ENCODE measurements at regions not wholly inside any gene's neighbourhood (a gene's known extent, or its start where the extent isn't known, plus 50 kb on each side); places are given as distances from the start of the nearest gene placed in this dataset.

GRCh38 chr5:31124026-31124425, 69.5 kb upstream of the CDH6 start:
- H3K27me3 ChIP-seq, result no peaks in the 10 kb centered on the region
- no peak overlapping the region for H3K27ac ChIP-seq
- DNase-seq (ENCODE audit: low spot score), result no peak
- no peak overlapping the region for H2AFZ ChIP-seq (replicated peaks)
- no peaks in the 10 kb centered on the region for H3K9me3 ChIP-seq (ENCODE audit: low read depth)
- Mint-ChIP-seq H3K36me3 (peaks cover 8% of the 10 kb centered on the region), H3K4me3 (no peak overlapping the region), H3K27ac (no peak overlapping the region), H3K9me3 (peaks cover 30% of the 10 kb centered on the region), H3K4me1 (peaks cover 52% of the 10 kb centered on the region), H3K27me3 (ENCODE audit: insufficient read depth, low read depth) (peaks cover 4% of the 10 kb centered on the region)
- no peaks in the 10 kb centered on the region for H3K36me3 ChIP-seq
- no peaks in the 10 kb centered on the region for H4K20me1 ChIP-seq (ENCODE audit: low read depth)
- H3K4me1 ChIP-seq, result peaks cover 40% of the 10 kb centered on the region
- TF ChIP-seq EZH2phosphoT487 (IDR thresholded peaks at IDR 0.05) (no peak), EZH2 (IDR thresholded peaks at IDR 0.05) (no peak)
- TF ChIP-seq, protein P1, sequence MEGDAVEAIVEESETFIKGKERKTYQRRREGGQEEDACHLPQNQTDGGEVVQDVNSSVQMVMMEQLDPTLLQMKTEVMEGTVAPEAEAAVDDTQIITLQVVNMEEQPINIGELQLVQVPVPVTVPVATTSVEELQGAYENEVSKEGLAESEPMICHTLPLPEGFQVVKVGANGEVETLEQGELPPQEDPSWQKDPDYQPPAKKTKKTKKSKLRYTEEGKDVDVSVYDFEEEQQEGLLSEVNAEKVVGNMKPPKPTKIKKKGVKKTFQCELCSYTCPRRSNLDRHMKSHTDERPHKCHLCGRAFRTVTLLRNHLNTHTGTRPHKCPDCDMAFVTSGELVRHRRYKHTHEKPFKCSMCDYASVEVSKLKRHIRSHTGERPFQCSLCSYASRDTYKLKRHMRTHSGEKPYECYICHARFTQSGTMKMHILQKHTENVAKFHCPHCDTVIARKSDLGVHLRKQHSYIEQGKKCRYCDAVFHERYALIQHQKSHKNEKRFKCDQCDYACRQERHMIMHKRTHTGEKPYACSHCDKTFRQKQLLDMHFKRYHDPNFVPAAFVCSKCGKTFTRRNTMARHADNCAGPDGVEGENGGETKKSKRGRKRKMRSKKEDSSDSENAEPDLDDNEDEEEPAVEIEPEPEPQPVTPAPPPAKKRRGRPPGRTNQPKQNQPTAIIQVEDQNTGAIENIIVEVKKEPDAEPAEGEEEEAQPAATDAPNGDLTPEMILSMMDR (IDR thresholded peaks at IDR 0.05), result no peak
- H3K4me2 ChIP-seq, result no peak overlapping the region
- no peak overlapping the region for H3K9ac ChIP-seq
- H3F3A ChIP-seq (ENCODE audit: low read depth), result peaks cover 9% of the 10 kb centered on the region
- H3K4me3 ChIP-seq, result no peak overlapping the region
- H3K79me2 ChIP-seq (ENCODE audit: low read depth), result no peaks in the 10 kb centered on the region

GRCh38 chr5:31122998-31123951, 70.2 kb upstream of the CDH6 start:
- Histone ChIP-seq H4K20me1 (ENCODE audit: low read depth) (no peaks in the 10 kb centered on the region), H3K9me3 (ENCODE audit: low read depth) (no peaks in the 10 kb centered on the region), H3K36me3 (no peaks in the 10 kb centered on the region), H3K4me3 (no peak overlapping the region), H3K27ac (no peak overlapping the region), H3K4me2 (no peak overlapping the region), H3F3A (ENCODE audit: low read depth) (peaks cover 9% of the 10 kb centered on the region), H3K27me3 (no peaks in the 10 kb centered on the region), H3K9ac (no peak overlapping the region), H3K79me2 (ENCODE audit: low read depth) (no peaks in the 10 kb centered on the region), H3K4me1 (peaks cover 42% of the 10 kb centered on the region), H2AFZ (replicated peaks) (no peak overlapping the region)
- Mint-ChIP-seq H3K36me3 (peaks cover 8% of the 10 kb centered on the region), H3K27me3 (ENCODE audit: insufficient read depth, low read depth) (peaks cover 4% of the 10 kb centered on the region), H3K4me3 (no peak overlapping the region), H3K9me3 (peaks cover 27% of the 10 kb centered on the region), H3K4me1 (peaks cover 58% of the 10 kb centered on the region), H3K27ac (no peak overlapping the region)
- DNase-seq (ENCODE audit: low spot score), result no peak
- TF ChIP-seq EZH2 (IDR thresholded peaks at IDR 0.05) (no peak), EZH2phosphoT487 (IDR thresholded peaks at IDR 0.05) (no peak)
- TF ChIP-seq, protein P1 (IDR thresholded peaks at IDR 0.05), result no peak

GRCh38 chr5:31121224-31121623, 72.3 kb upstream of the CDH6 start:
- Mint-ChIP-seq H3K9me3 (peaks cover 20% of the 10 kb centered on the region), H3K4me1 (peaks cover 61% of the 10 kb centered on the region), H3K4me3 (no peak overlapping the region), H3K27ac (peak overlapping the region; percentile 46), H3K36me3 (peaks cover 8% of the 10 kb centered on the region), H3K27me3 (ENCODE audit: insufficient read depth, low read depth) (peaks cover 10% of the 10 kb centered on the region)
- H3K27me3 ChIP-seq, result no peaks in the 10 kb centered on the region
- H3K4me3 ChIP-seq, result no peak overlapping the region
- no peak overlapping the region for H3K27ac ChIP-seq
- no peak for TF ChIP-seq EZH2phosphoT487 (IDR thresholded peaks at IDR 0.05)
- TF ChIP-seq EZH2 (IDR thresholded peaks at IDR 0.05), result no peak
- TF ChIP-seq, protein P1 (IDR thresholded peaks at IDR 0.05), result no peak
- no peak overlapping the region for H3K9ac ChIP-seq
- H3K79me2 ChIP-seq (ENCODE audit: low read depth), result no peaks in the 10 kb centered on the region
- H2AFZ ChIP-seq (replicated peaks), result no peak overlapping the region
- H4K20me1 ChIP-seq (ENCODE audit: low read depth), result no peaks in the 10 kb centered on the region
- H3K36me3 ChIP-seq, result no peaks in the 10 kb centered on the region
- H3K9me3 ChIP-seq (ENCODE audit: low read depth), result no peaks in the 10 kb centered on the region
- DNase-seq (ENCODE audit: low spot score), result no peak
- H3F3A ChIP-seq (ENCODE audit: low read depth), result peaks cover 9% of the 10 kb centered on the region
- peak overlapping the region; percentile 55 for H3K4me2 ChIP-seq
- peaks cover 42% of the 10 kb centered on the region for H3K4me1 ChIP-seq
